Neural progenitor cell (in vitro differentiated cells): ENCODE measurements at regions not wholly inside any gene's neighbourhood (a gene's known extent, or its start where the extent isn't known, plus 50 kb on each side); places are given as distances from the start of the nearest gene placed in this dataset.
"Not testable (repeated sequence)": the region's sequence is repeated elsewhere in the genome, so short reads cannot be mapped to it uniquely, and the experiment has no call there.

Experiments used
- EZH2 ChIP-seq: fragments of 200-600 bp; sonication (generic); IDR thresholded peaks from 2 replicates; pipeline ENCODE4 v1.6.1; 2017; ENCODE audit warnings: antibody characterized with exemption, mild to moderate bottlenecking, moderate library complexity
- EZH2phosphoT487 ChIP-seq: fragments of 200-600 bp; sonication (generic); IDR thresholded peaks from 2 replicates; pipeline ENCODE4 v1.6.1; 2017; ENCODE audit warnings: antibody characterized with exemption
- TF ChIP-seq, protein P1 (sequence below): fragments of 200-600 bp; sonication (generic); IDR thresholded peaks from 2 replicates; pipeline ENCODE4 v1.5.1; 2017; ENCODE audit warnings: antibody characterized with exemption, mild to moderate bottlenecking

DNA sequence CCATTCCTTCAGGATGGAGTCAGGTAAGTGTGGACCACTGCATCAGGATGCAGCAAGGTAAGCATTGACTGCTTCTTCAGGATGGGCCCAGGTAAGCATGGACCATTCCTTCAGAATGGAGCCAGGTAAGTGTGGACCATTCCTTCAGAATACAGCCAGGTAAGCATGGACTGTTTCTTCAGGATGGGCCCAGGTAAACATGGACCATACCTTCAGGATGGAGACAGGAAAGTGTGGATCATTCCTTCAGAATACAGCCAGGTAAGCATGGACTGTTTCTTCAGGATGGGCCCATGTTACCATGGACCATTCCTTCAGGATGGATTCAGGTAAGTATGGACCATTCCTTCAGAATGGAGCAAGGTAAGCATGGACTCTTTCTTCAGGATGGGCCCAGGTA is 89.4 kb upstream of the SPACA7 start:
- TF ChIP-seq EZH2phosphoT487, EZH2: not testable (repeated sequence)
- TF ChIP-seq, protein P1, sequence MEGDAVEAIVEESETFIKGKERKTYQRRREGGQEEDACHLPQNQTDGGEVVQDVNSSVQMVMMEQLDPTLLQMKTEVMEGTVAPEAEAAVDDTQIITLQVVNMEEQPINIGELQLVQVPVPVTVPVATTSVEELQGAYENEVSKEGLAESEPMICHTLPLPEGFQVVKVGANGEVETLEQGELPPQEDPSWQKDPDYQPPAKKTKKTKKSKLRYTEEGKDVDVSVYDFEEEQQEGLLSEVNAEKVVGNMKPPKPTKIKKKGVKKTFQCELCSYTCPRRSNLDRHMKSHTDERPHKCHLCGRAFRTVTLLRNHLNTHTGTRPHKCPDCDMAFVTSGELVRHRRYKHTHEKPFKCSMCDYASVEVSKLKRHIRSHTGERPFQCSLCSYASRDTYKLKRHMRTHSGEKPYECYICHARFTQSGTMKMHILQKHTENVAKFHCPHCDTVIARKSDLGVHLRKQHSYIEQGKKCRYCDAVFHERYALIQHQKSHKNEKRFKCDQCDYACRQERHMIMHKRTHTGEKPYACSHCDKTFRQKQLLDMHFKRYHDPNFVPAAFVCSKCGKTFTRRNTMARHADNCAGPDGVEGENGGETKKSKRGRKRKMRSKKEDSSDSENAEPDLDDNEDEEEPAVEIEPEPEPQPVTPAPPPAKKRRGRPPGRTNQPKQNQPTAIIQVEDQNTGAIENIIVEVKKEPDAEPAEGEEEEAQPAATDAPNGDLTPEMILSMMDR, result not testable (repeated sequence)
